Small intestine (tissue), 7 donors: ENCODE measurements at regions not wholly inside any gene's neighbourhood (a gene's known extent, or its start where the extent isn't known, plus 50 kb on each side); places are given as distances from the start of the nearest gene placed in this dataset.
"Not testable (repeated sequence)": the region's sequence is repeated elsewhere in the genome, so short reads cannot be mapped to it uniquely, and the experiment has no call there.

Experiments
- DNase-seq, 2 donors: peaks; one replicate each; pipeline versions ENCODE4 v3.0.0 to v3.0.0-alpha.2; 2013
- FAIRE-seq: peaks from 2 replicates; lab custom pipeline; 2012; peaks lifted over from hg19 to GRCh38; lab: Jason Lieb, UNC
- H3K27ac ChIP-seq, 3 donors: one replicate each; pipeline ENCODE4 v1.5.1; 2013; ENCODE audit warnings: low read length in 2 of 3, mild to moderate bottlenecking in 2 of 3, control low read depth in 1 of 3, inconsistent platforms in 1 of 3, low read depth in 1 of 3, moderate library complexity in 1 of 3
- H3K27me3 ChIP-seq, 3 donors: one replicate each; pipeline ENCODE4 v1.6.1; 2013; ENCODE audit warnings: low read length in 3 of 3, inconsistent platforms in 1 of 3; ENCODE audit not compliant: control insufficient read depth in 3 of 3, insufficient read depth in 3 of 3
- H3K36me3 ChIP-seq, 3 donors: one replicate each; pipeline ENCODE4 v1.6.1; 2013; ENCODE audit warnings: low read length in 3 of 3, inconsistent platforms in 1 of 3, low read depth in 1 of 3, mild to moderate bottlenecking in 1 of 3, moderate library complexity in 1 of 3; ENCODE audit not compliant: control insufficient read depth in 3 of 3, insufficient read depth in 2 of 3
- H3K4me1 ChIP-seq, 3 donors: one replicate each; pipeline ENCODE4 v1.6.1; 2013; ENCODE audit warnings: low read length in 2 of 3, inconsistent platforms in 1 of 3, low read depth in 1 of 3, mild to moderate bottlenecking in 1 of 3, moderate library complexity in 1 of 3; ENCODE audit not compliant: control insufficient read depth in 3 of 3, insufficient read depth in 2 of 3
- H3K4me3 ChIP-seq, 3 donors: one replicate each; pipeline ENCODE4 v1.5.1; 2013; ENCODE audit warnings: low read length in 3 of 3, control low read depth in 1 of 3, inconsistent platforms in 1 of 3, low read depth in 1 of 3, mild to moderate bottlenecking in 1 of 3, moderate library complexity in 1 of 3
- H3K9me3 ChIP-seq, 2 donors: one replicate each; pipeline ENCODE4 v1.6.1; 2013; ENCODE audit warnings: low read depth in 1 of 2, low read length in 1 of 2; ENCODE audit not compliant: control insufficient read depth in 2 of 2, insufficient read depth in 1 of 2
- WGBS, 3 donors: extraction: QIAGEN DNeasy Blood & Tissue Kit; methylation state at CpG; one replicate each; pipeline ENCODE4 v1.1.7; 2013; 5-methylcytosine and 5-hydroxymethylcytosine counted together
- donor health status: healthy with polysubstance abuse.
- donor health status: control.
- donor health status: control.
- donor health status: Bipolar disorder and iron deficiency.
- donor health status: healthy.

DNA sequence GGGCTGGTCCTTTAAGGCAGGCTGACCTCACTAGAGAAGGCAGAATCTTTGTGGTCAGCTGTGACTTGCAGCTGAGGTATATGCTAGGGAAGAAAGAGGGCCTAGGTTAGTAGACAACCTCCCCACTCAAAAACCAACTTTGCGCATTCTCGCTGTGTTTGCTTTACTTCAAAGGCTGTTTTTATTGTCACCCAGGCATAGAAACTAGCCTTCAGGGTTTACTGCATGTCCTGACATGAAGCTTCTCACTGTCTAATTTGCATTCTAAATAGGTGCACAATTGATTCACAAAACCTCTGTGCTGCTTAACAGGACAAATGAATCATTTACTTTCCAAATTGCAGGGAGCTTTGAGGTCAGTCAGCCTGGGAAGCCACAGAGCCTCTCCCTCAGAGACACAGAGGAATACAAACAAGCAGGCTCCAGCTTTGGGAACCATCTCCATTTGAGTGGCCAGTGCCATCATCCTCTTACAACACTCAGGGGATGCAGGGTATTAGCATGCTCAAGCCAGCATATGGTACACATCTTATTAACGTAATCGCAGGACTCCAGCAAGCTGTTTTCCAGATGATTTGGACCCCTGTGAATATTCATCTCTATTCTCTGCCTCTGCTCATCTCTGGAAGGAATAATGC is 596.4 kb upstream of the GHITM start:
- no peaks in the 10 kb centered on the region for H3K36me3 ChIP-seq
- H3K27me3 ChIP-seq, result no peaks in the 10 kb centered on the region
- DNase-seq, result no peak
- no peak for FAIRE-seq
- WGBS, 3 donors, result 80 to 90% (median 84%) methylated on average over 4 of the region's 4 CpGs
- H3K27ac ChIP-seq, result no peak overlapping the region
- H3K4me3 ChIP-seq, result no peak overlapping the region
- no peaks in the 10 kb centered on the region for H3K9me3 ChIP-seq
- no peaks in the 10 kb centered on the region for H3K4me1 ChIP-seq

DNA sequence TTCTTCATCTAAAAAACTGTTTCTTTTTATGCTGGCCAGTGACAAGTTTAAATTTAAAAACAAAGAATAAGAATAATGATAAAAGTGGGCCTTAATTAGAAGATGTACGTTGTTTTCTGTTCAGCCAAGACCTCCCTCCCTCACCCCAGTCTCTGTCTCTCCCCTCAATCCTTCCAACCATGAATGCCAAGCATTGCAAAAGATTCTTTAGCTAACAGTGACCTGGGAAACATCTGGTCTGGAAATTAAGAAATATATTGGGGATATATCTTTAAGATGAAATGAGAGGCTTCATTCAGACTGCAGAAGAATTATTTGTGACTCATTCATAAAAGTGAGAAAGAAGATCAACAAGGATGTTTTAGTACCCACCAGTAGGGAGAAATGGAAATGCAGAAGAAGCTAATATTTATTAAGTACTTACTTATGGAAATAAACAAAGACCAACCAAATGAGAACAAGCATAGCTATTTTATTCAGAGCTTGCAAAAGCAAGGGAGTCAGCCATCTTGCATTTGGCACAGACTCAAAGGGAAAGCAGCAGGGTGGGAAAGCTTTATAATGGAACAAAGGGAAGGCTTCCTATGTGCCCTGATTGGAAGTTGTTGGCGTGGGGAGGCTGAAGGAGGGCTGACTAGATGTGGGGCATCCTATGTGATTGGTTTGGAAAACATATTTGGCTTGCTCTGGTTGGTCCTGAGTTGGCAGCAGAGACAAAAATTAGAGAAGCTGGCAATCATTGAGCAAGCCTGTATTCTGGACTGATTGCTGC is 595.4 kb upstream of the GHITM start:
- Histone ChIP-seq H3K4me1 (no peaks in the 10 kb centered on the region), H3K9me3 (no peaks in the 10 kb centered on the region), H3K4me3 (no peak overlapping the region), H3K27me3 (no peaks in the 10 kb centered on the region), H3K27ac (no peak overlapping the region), H3K36me3 (no peaks in the 10 kb centered on the region)
- no peak for DNase-seq
- no peak for FAIRE-seq
- 47 to 68% (median 59%) methylated on average over 2 of the region's 2 CpGs for WGBS, 3 donors

DNA sequence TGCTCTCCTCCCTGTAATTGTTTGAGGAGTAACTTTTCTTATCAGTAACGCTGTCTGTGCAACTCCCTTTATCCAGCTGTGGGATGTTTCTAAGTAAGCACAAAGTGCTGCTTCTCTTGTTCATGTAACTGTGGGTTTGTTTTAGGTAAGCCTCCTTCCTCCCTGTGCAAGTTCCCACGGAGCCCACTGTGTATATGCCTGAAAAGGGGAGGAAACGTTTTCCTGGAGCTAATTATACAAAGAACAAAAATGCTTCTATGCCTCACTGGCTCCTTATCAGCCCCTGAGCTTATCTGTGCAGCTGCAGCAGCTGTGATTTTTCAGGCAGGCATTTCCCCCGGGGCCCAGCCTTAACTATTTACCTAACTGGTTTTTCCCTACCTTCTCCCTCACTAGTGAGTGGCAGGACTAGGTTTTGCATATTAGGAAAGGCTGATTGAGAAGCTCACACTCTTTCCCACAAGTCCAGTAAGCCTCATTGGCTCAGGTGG is 593.4 kb upstream of the GHITM start:
- no peak overlapping the region for H3K27ac ChIP-seq
- no peak overlapping the region for H3K4me3 ChIP-seq
- H3K4me1 ChIP-seq, result no peaks in the 10 kb centered on the region
- FAIRE-seq, result no peak
- no peaks in the 10 kb centered on the region for H3K27me3 ChIP-seq
- H3K9me3 ChIP-seq, result no peaks in the 10 kb centered on the region
- H3K36me3 ChIP-seq, result no peaks in the 10 kb centered on the region
- WGBS, 3 donors, result 0 to 6% (median 3%) methylated on average over 4 of the region's 4 CpGs
- no peak for DNase-seq

DNA sequence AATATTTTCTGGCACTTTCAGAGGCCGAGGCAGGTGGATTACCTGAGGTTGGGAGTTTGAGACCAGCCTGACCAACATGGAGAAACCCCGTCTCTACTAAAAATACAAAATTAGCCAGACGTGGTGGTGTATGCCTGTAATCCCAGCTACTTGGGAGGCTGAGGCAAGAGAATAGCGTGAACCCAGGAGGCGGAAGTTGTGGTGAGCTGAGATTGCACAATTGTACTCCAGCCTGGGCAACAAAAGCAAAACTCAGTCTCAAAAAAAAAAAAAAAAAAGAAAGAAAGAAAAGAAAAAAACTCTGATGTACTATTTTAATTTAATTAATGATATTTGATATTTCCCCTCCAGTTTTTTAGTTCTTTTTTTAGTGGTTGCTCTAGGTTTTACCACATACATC is 588.1 kb upstream of the GHITM start:
- H3K27ac ChIP-seq, H3K4me1 ChIP-seq, DNase-seq, H3K9me3 ChIP-seq, H3K36me3 ChIP-seq, H3K4me3 ChIP-seq, FAIRE-seq, H3K27me3 ChIP-seq: not testable (repeated sequence)
- 87 to 93% (median 92%) methylated on average over 5 of the region's 5 CpGs for WGBS, 3 donors

DNA sequence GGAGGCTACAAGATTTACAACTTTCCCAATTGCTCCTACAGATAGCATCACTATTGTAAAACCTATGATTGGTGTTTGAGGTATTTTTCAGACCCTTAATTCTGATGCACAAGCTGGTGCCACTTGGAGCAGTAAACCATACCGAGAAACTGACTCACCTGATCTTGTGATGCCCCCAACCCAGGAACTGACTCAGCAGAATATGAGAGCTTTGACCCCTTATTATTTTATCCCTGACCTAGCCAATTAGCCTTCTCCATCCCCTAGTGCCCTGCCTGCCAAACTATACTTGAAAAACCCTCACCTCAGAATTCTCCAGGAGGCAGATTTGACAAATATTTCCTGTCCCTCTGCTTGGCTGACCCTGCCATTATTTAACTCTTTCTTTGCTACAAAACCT is 585.9 kb upstream of the GHITM start:
- no peak overlapping the region for H3K4me3 ChIP-seq
- no peaks in the 10 kb centered on the region for H3K4me1 ChIP-seq
- peaks cover 0 to 2% of the 10 kb centered on the region in 2 donors for H3K9me3 ChIP-seq
- no peak overlapping the region for H3K27ac ChIP-seq
- no peak for DNase-seq
- WGBS, 3 donors, result 60 to 88% (median 73%) methylated on average over 1 of the region's 1 CpG
- no peaks in the 10 kb centered on the region for H3K36me3 ChIP-seq
- H3K27me3 ChIP-seq, result no peaks in the 10 kb centered on the region
- no peak for FAIRE-seq

GRCh38 chr10:83555264-83555663 is 584.0 kb upstream of the GHITM start:
- Histone ChIP-seq H3K9me3 (peaks cover 0 to 2% of the 10 kb centered on the region in 2 donors), H3K27ac (no peak overlapping the region), H3K4me1 (no peaks in the 10 kb centered on the region), H3K36me3 (no peaks in the 10 kb centered on the region), H3K27me3 (no peaks in the 10 kb centered on the region), H3K4me3 (no peak overlapping the region)
- DNase-seq, result no peak
- no peak for FAIRE-seq

- H3K27me3 ChIP-seq, result no peaks in the 10 kb centered on the region
- H3K36me3 ChIP-seq, result no peaks in the 10 kb centered on the region
- DNase-seq (no peak), FAIRE-seq (no peak)
- WGBS, 3 donors, result 91 to 95% (median 93%) methylated on average over 3 of the region's 3 CpGs
- no peaks in the 10 kb centered on the region for H3K4me1 ChIP-seq
- H3K27ac ChIP-seq, result no peak overlapping the region
- H3K4me3 ChIP-seq, result no peak overlapping the region
- peaks cover 0 to 5% of the 10 kb centered on the region in 2 donors for H3K9me3 ChIP-seq
Measured at GRCh38 chr10:83562381-83562780, 576.9 kb upstream of the GHITM start.

DNA sequence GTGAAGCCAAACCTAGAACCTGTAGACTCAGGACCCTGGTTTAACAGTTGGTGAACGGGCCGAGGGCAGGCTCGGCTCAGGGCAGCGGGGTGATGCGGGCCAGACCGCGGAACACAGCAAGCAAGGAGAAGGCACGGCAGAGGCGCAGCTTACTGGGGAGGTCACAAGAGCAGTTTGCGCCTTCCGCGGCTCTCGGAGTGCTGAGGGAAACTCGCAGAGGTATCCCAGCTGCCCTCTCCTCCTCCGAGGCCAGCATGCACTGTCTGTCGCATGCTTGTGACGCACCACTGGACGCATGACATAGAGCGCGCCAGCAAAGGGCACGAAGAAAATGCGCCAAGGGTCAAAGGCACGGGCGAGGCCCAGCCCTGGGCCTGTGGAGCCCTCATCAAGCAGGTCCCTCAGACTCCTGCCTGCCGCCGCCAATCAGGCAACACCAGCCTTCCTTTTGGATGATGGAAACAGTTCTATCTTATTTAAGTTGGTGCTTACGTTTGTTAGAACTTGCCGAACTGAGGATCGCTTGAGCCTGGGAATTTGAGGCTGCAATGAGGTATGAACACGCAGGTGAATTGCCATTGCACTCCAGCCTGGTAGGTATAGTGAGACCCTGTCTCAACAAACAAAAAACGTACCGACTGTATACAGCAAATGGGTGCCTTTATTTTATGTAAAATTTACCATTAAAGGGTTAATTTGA is 574.3 kb upstream of the GHITM start:
- H3K27ac ChIP-seq, result no peak overlapping the region
- peaks cover 0 to 5% of the 10 kb centered on the region in 2 donors for H3K9me3 ChIP-seq
- H3K27me3 ChIP-seq, result no peaks in the 10 kb centered on the region
- no peak overlapping the region for H3K4me3 ChIP-seq
- H3K36me3 ChIP-seq, result no peaks in the 10 kb centered on the region
- FAIRE-seq (no peak), DNase-seq (no peak)
- WGBS, 3 donors, result 94 to 97% (median 95%) methylated on average over 31 to 32 of the region's 32 CpGs
- H3K4me1 ChIP-seq, result no peaks in the 10 kb centered on the region
